Activated T-helper 1 cell treated with anti-CD3 and anti-CD28 coated beads, Interleukin-2, amount 50 U/mL, for 16 hours (primary cell): ENCODE measurements at regions not wholly inside any gene's neighbourhood (a gene's known extent, or its start where the extent isn't known, plus 50 kb on each side); places are given as distances from the start of the nearest gene placed in this dataset.

Experiments
- DNase-seq, 2 donors: peaks; one replicate each; pipeline ENCODE4 v3.0.0-alpha.2; 2020; ENCODE audit warnings: low read depth in 1 of 2, low spot score in 1 of 2

GRCh38 chr6:120648713-120649112, 685.6 kb downstream of the TBC1D32 start:
- no peak for DNase-seq

DNA sequence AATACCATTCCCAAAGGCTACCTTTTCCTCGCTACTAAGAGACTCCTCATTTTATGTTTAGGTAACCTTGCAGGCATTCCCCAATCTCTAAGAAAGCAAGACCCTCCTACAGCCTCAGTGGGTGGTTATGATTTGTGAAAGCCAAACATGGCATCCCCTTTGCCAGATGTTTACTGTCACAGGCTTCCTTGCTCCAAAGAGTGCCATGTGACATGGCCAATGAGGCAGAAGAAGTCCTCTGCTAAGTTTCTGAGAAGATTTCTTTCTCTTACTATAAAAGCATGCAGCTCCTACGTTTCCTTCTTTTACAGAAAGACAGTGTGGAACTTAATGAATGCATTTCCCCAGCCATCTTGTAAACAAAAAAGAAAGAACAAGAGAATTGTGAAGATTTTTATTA, 688.2 kb downstream of the TBC1D32 start:
- DNase-seq, result no peak

DNA sequence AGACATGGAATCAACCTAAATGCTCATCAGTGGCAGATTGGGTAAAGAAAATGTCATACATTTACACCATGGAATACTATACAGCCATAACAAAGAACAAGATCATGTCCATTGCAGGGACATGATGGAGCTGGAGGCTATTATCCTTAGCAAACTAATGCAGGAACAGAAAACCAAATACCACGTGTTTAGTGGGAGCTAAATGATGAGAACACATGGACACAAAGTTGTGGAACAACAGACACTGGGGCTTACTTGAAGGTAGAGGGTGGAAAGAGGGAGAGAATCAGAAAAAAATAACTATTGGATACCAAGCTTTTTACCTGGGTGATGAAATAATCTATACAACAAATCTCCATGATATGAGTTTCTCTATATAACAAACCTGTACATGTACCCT, 701.3 kb downstream of the TBC1D32 start:
- DNase-seq, result no peak

- DNase-seq, result no peak
Measured at GRCh38 chr6:120627612-120628011, 706.7 kb downstream of the TBC1D32 start.

DNA sequence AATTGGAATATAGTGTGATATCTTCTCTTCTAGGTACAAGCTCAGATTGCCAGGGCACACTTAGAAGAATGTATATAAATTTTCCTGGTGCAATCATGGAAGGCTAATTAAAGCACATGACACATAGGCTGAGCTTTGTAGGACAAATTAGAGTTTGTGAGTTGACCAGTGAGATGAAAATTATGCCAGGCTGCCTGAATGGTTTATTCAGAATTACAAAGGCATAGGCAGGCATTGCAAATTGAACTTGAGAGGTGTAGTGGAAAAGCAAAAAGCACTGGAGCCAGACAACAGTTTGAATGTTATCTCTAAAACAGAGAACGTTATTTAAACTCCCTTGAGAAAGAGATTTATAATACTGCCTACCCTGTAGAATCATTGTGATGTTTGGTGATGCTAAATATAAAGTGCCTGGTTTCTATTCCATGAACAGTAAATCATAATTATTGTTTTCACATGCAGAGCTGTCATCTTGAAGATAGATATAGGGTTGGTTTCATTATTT, 712.1 kb downstream of the TBC1D32 start:
- DNase-seq, result no peak

DNA sequence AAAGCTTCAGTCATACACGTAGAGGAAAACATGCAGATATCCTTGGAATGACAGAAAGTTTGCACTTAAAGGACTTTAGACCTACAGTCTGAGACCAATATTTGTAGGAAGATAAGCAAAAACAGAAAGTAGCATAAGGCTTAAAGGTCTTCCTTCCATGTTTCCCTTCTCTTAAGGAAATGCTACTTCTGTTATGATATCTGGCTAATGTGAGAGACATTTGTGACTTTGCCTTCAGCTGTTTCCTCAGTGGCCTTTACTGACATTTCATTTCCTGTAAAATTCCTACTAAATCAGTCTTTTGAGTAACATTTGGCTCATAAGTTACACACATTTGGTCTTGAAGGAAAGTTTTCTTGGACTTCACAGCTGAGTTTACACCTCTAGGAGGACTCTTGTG, 713.4 kb downstream of the TBC1D32 start:
- DNase-seq, result no peak

DNA sequence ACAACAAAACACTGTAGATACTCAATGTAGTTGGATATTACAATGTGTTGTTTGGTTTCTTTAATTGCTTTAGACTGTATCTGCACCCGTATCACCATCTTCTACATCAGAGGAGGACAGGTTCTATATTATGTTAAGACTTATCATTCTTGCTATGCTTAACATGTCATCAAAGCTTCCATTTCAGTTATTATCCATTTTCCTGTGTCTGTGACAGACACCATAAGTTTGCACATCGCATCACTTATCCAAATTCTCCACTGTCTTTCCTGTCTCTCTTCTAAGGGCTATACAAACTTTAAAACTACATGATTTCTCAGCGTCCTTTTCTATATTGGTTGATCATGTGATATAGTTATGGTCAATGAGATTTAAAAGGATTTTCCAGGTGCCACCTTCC, 719.0 kb downstream of the TBC1D32 start:
- no peak for DNase-seq

GRCh38 chr6:120614723-120615122, 719.6 kb downstream of the TBC1D32 start:
- no peak for DNase-seq

DNA sequence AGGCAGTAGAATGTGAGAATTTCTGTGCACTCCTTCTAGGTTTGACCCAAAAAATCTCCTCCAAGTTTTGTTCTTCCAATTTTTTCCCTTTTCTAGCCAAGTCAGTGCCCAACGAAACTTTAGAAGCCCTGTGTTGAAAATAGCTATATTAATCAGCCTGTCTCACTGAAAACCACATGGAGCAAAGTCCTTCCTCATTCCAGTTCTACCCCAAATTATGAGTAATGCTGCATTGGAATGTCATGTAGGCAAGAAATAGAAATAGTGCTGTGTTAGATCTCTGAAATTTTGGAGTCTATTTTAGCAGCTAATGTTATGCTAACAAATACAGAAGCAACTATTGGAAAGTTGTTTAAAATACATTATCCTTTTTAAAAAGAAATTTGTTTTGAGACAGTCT, 725.5 kb downstream of the TBC1D32 start:
- DNase-seq, result no peak

DNA sequence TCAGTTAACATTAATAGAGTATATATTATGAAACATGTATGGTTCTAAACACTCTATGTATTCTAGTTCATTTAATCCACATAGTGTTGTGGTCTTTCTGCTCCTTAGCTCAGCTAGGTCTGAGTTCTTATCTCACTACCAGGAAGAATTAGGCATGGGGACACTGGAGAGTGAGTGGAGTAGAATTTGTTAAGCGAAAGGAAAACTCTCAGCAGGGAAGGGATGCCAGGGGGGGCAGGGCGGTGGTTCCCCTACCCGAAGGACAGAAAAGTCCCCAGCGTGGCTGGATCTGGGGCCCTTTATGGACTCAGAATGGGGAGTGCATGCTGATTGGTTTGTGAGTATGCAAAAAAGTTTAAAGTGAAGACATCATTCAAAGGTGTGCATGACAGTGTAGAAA, 727.5 kb downstream of the TBC1D32 start:
- no peak for DNase-seq

DNA sequence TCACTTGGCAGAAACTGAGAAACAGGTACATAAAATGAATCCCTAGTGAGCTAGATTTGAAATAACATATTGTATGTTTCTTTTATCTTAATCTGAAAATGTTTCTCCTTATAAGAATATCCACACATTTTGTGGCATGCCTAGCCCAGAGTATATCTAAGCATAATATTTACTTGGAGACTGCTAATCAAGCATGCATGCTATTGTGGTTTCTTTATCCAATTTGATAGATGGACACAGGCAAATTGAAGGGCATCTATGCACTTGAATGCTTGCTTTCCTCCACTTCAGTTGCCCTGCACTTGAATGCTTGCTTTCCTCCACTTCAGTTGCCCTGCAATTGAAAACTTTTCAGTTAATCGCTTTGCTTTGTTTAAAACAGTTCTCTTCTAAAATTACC, 729.8 kb downstream of the TBC1D32 start:
- no peak for DNase-seq

DNA sequence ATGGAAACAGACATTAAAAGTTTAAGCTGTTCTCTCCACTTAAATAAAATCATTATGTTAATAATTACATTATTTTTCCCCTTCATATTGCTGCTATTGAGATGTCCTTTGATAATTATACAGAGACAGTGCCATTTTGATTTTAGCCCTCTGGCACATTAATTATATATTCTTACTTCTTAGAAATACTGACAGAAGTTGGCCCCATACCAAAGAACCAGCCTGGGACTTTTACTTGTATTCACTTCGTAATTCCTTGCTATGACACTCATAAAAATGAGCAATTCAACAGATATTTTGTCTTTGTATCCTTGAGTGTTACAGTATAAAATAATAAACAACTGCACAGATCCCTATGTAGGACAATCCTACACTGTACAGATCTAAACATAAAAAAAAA, 743.7 kb downstream of the TBC1D32 start:
- no peak for DNase-seq

DNA sequence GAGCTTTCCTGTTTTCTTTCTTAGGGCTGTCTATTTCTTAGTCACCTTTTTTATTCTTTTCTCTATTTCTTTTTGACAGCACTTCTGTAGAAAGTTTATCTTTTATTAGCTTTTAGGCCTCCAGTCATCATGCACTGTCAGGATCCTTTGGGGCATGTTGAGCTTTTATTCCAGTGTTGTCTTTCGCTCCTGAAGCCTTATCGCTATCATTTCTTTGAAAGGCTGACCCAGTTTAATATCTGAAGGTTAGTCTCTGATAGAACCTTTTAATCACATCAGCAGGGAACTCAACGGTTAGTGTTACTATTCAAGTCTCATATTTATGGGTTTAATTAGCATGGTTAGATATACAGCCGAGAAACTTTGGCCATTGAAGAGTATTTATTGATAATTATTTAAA, 745.9 kb downstream of the TBC1D32 start:
- DNase-seq, result no peak

DNA sequence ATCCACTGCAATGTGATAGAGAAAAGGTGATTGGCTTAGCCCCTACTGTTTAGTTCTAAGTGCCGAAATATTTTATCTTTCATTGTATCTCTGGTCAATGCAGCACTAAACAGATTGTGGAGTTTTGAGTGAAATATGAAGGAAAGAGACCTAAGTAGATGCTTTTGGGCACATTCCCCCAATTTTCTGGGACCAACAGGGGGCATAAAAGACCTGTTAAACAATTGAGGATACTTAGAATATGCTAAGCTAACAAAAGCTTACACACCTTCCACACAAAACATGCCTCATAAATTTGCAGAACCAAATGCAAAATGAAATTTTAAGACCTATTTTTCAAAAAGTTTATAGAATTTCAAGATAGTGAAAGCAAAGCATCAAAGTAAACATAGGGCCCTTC, 746.9 kb downstream of the TBC1D32 start:
- DNase-seq, result no peak

DNA sequence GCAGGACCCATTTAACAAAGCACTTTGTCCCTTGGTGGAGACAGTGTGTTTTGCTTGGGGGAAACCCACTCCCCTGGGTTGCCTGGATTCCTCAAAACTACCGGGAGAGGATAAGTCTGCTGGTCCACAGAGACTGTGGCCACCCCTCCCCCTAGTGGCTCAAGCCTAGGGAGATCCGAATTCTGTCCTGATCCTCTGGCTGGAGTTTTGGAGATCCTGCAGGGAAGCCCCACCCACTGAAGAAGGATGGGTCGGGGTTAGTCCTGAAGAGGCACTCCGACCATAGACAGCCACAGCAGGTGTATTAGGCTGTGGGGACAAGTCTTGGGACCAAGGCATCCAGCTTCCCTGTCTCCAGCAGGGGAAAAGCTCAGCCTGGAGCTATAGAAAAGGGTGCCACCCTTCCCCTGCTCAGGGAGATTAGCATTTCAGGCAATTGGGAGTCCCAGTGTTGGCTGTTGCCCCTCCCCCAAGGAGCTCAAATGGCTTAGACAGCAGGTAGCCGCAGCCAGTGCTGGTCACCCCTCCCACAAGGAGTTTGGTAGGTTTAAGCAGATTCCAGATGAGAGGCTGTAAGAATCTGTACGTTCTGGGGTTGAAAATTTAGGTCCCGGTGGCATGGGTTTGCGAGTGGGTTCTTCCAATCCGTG, 750.0 kb downstream of the TBC1D32 start:
- DNase-seq, result no peak

DNA sequence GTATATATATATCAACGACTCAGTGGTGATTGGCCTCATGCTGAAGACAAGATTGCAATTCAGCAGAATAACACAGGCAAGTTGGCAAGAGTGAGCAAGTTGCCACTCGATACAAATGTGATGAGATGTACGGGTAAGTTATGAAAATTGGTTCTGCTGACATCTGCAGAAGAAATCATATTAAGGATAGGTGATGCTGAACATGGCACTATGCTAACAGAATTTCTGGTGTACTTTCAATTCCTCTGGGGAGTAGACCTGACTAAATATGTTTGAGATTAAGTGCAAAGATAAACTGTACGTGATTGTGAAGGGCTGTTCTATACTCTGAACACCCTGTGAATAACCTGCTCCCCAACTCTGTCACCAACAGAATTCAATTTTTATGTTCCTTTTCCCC, 758.2 kb downstream of the TBC1D32 start:
- no peak for DNase-seq

GRCh38 chr6:120569714-120570113, 764.6 kb downstream of the TBC1D32 start:
- DNase-seq, result no peak

- DNase-seq, result no peak
Measured at GRCh38 chr6:120564779-120565178, 769.5 kb downstream of the TBC1D32 start.

DNA sequence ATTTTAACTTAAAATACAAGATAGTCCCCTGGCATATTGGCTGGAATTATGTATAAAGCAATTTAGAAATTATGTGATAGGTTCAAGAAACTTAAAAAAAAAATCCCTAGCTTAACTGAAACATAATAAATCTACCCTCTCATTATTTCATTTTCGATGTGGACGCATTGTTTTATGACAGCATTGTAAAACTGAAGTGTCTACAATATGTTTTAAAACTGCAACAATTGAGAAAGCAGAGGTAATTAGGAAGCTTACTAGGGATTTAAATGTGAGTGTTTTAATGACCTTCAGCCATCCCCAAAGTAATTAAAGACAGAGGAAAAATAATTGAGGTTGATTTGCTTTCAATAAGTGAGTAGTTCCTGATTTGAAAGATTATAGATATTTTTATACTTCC, 776.0 kb downstream of the TBC1D32 start:
- no peak for DNase-seq

DNA sequence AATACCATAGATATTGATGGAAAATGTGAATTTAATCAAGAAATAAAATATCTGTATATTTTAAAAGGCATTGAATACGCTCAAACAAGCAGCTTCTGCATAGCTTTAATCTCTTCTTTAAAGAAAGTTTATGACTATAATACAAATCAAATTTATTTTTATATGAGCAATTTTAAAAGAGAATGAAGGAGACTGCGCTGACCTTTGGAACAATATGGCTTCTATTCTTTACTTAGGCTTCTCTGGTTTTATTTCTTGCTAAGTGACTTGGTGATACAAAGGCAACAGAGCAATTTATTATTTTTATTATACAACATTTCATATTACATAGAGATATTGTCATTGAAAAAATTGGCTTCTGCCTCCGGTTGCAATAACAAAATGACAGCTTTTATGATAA, 776.7 kb downstream of the TBC1D32 start:
- no peak for DNase-seq

DNA sequence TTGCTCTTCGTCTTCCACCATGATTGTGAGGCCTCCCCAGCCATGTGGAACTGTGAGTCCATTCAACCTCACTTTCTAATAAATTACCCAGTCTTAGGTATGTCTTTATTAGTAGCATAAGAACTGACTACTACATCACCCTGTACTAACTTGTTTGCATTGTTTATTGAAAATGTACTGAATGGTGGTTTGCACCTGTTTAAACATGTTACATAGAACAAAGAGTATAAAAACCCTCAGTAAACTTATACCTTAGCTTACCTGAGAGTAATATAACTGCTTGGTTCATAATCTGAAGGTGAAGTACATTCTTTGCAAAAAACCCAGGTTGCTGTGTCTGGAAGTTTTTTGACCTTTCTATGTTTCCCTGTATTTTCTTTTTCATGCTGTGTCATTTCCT, 777.8 kb downstream of the TBC1D32 start:
- DNase-seq, result no peak

- DNase-seq, result no peak
Measured at GRCh38 chr6:120553353-120553752, 780.9 kb downstream of the TBC1D32 start.

GRCh38 chr6:120545353-120545752, 788.9 kb downstream of the TBC1D32 start:
- no peak for DNase-seq

GRCh38 chr6:120534954-120535353, 799.3 kb downstream of the TBC1D32 start:
- no peak for DNase-seq
